ENCODE measurements at regions not wholly inside any gene's neighbourhood (a gene's known extent, or its start where the extent isn't known, plus 50 kb on each side); places are given as distances from the start of the nearest gene placed in this dataset.

GRCh38 chr7:24475166-24475961 lies 97.9 kb upstream of the PALS2 start:
- Histone ChIP-seq H3K36me3 (ENCODE audit: control insufficient read depth, insufficient read depth, low read length) (no peaks in the 10 kb centered on the region), H3K4me3 (replicated peaks; ENCODE audit: low read depth, low read length) (no peak overlapping the region), H3K27me3 (replicated peaks; ENCODE audit: control insufficient read depth, insufficient read depth, low read length) (no peaks in the 10 kb centered on the region; the same call in 1 of the 2 replicates)
- no peak for DNase-seq (ENCODE audit: extremely low read depth, insufficient read length)
- TF ChIP-seq CTCF (IDR thresholded peaks at IDR 0.05; ENCODE audit: insufficient read depth, low read length, poor library complexity, severe bottlenecking): no peak

- no peaks in the 10 kb centered on the region for H3K36me3 ChIP-seq (ENCODE audit: control insufficient read depth, insufficient read depth, low read length)
- H3K27me3 ChIP-seq (replicated peaks; ENCODE audit: control insufficient read depth, insufficient read depth, low read length): no peaks in the 10 kb centered on the region; the same call in 1 of the 2 replicates
- H3K4me3 ChIP-seq (replicated peaks; ENCODE audit: low read depth, low read length): no peak overlapping the region
- no peak for TF ChIP-seq CTCF (IDR thresholded peaks at IDR 0.05; ENCODE audit: insufficient read depth, low read length, poor library complexity, severe bottlenecking)
- no peak for DNase-seq (ENCODE audit: extremely low read depth, insufficient read length)
These were observed 97.0 kb upstream of the PALS2 start for GRCh38 chr7:24476227-24476626.

GRCh38 chr7:24477398-24478136 lies 95.7 kb upstream of the PALS2 start:
- TF ChIP-seq CTCF (IDR thresholded peaks at IDR 0.05; ENCODE audit: insufficient read depth, low read length, poor library complexity, severe bottlenecking): no peak
- Histone ChIP-seq H3K4me3 (replicated peaks; ENCODE audit: low read depth, low read length) (no peak overlapping the region), H3K27me3 (replicated peaks; ENCODE audit: control insufficient read depth, insufficient read depth, low read length) (no peaks in the 10 kb centered on the region; the same call in 1 of the 2 replicates), H3K36me3 (ENCODE audit: control insufficient read depth, insufficient read depth, low read length) (no peaks in the 10 kb centered on the region)
- DNase-seq (ENCODE audit: extremely low read depth, insufficient read length): no peak

- no peaks in the 10 kb centered on the region; the same call in 1 of the 2 replicates for H3K27me3 ChIP-seq (replicated peaks; ENCODE audit: control insufficient read depth, insufficient read depth, low read length)
- H3K4me3 ChIP-seq (replicated peaks; ENCODE audit: low read depth, low read length): no peak overlapping the region
- no peak for DNase-seq (ENCODE audit: extremely low read depth, insufficient read length)
- no peaks in the 10 kb centered on the region for H3K36me3 ChIP-seq (ENCODE audit: control insufficient read depth, insufficient read depth, low read length)
- TF ChIP-seq CTCF (IDR thresholded peaks at IDR 0.05; ENCODE audit: insufficient read depth, low read length, poor library complexity, severe bottlenecking): no peak
These were observed 95.1 kb upstream of the PALS2 start for GRCh38 chr7:24478137-24478655.

GRCh38 chr7:24480501-24480900 lies 92.8 kb upstream of the PALS2 start:
- DNase-seq (ENCODE audit: extremely low read depth, insufficient read length): no peak
- Histone ChIP-seq H3K4me3 (replicated peaks; ENCODE audit: low read depth, low read length) (no peak overlapping the region), H3K27me3 (replicated peaks; ENCODE audit: control insufficient read depth, insufficient read depth, low read length) (no peaks in the 10 kb centered on the region; the same call in 1 of the 2 replicates), H3K36me3 (ENCODE audit: control insufficient read depth, insufficient read depth, low read length) (no peaks in the 10 kb centered on the region)
- TF ChIP-seq CTCF (IDR thresholded peaks at IDR 0.05; ENCODE audit: insufficient read depth, low read length, poor library complexity, severe bottlenecking): no peak

All from GM06990 (cell line).